ENCODE measurements at regions not wholly inside any gene's neighbourhood (a gene's known extent, or its start where the extent isn't known, plus 50 kb on each side); places are given as distances from the start of the nearest gene placed in this dataset.

DNA sequence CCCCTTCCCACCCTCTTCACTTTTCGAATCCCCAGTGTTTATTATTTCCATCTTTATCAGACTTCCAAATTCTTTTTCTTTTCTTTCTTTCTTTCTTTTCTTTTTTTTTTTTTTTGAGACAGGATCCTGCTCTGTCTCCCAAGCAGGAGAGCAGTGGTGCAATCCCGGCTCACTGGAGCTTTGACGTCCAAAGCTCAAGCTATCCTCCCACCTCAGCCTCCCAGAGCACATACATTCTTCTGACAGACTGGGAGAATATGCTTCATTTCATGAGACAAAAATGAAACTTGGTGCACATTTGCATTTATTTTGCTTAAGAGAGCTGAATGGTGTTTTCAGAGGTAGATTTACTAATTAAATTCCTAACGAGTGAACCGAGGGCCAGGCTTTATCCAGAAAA is 80.1 kb upstream of the FZD8 start:
- CTCF ChIA-PET: no interaction called here
- BruUV-seq (replicated peaks): no TSS peak

DNA sequence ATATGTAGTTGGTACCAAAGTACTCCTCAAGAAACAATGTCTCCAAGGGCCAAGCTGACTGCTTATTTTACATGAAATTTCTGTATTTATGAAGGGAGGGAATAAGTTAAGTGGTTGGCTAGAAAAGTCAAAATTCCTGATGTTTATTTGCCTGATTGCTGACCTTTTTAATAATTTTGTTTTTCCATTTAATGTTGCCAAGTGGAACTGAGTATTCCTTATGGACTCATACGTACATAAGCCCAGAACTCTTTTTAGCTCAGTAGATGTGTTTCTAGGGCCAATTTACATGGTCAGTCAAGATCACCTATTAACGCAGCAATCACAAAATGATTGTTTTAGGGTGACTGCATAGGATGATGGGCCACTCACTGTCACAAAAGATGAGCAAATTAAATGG is 78.3 kb upstream of the FZD8 start:
- H3K4me2 ChIP-seq: no peak overlapping the region
- no peak overlapping the region for H3K4me3 ChIP-seq
- POLR2A ChIA-PET (ENCODE audit: unreplicated experiment): no interaction called here
- H3K27ac ChIP-seq: no peak overlapping the region
- H3K79me2 ChIP-seq (ENCODE audit: low read depth): no peaks in the 10 kb centered on the region
- H3K4me1 ChIP-seq (replicated peaks; ENCODE audit: insufficient read depth): no peaks in the 10 kb centered on the region
- no peak for DNase-seq
- H4K20me1 ChIP-seq (ENCODE audit: insufficient read depth): no peaks in the 10 kb centered on the region
- no peaks in the 10 kb centered on the region for H3K36me3 ChIP-seq (ENCODE audit: low read depth)
- H3F3A ChIP-seq (ENCODE audit: insufficient read depth, low read depth): no peaks in the 10 kb centered on the region
- intact Hi-C loops (cut with micrococcal nuclease; ENCODE audit: unreplicated experiment): no loop called here
- no TSS peak for BruUV-seq (replicated peaks)
- CTCF ChIA-PET: no interaction called here
- no peaks in the 10 kb centered on the region for H3K9me2 ChIP-seq (ENCODE audit: insufficient read depth)
- no peaks in the 10 kb centered on the region for H3K9me3 ChIP-seq (ENCODE audit: insufficient read depth, low read depth)
- no peaks in the 10 kb centered on the region; the same call in 1 of the 2 replicates for H3K27me3 ChIP-seq (ENCODE audit: insufficient read depth, low read depth)
- H2AFZ ChIP-seq: no peak overlapping the region
- TF ChIP-seq EZH2 (IDR thresholded peaks at IDR 0.05; ENCODE audit: low read depth): no peak
- TF ChIP-seq, protein P1, sequence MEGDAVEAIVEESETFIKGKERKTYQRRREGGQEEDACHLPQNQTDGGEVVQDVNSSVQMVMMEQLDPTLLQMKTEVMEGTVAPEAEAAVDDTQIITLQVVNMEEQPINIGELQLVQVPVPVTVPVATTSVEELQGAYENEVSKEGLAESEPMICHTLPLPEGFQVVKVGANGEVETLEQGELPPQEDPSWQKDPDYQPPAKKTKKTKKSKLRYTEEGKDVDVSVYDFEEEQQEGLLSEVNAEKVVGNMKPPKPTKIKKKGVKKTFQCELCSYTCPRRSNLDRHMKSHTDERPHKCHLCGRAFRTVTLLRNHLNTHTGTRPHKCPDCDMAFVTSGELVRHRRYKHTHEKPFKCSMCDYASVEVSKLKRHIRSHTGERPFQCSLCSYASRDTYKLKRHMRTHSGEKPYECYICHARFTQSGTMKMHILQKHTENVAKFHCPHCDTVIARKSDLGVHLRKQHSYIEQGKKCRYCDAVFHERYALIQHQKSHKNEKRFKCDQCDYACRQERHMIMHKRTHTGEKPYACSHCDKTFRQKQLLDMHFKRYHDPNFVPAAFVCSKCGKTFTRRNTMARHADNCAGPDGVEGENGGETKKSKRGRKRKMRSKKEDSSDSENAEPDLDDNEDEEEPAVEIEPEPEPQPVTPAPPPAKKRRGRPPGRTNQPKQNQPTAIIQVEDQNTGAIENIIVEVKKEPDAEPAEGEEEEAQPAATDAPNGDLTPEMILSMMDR (conservative IDR thresholded peaks at IDR 0.05): no peak

More for the DNA sequence above, 80.1 kb upstream of the FZD8 start:
- Histone ChIP-seq H3K27me3 (ENCODE audit: insufficient read depth, low read depth) (no peaks in the 10 kb centered on the region; the same call in none of the 2 replicates), H3K4me3 (no peak overlapping the region), H3K9me3 (ENCODE audit: insufficient read depth, low read depth) (no peaks in the 10 kb centered on the region), H3K36me3 (ENCODE audit: low read depth) (no peaks in the 10 kb centered on the region), H3K4me2 (no peak overlapping the region), H3K4me1 (replicated peaks; ENCODE audit: insufficient read depth) (no peaks in the 10 kb centered on the region), H3F3A (ENCODE audit: insufficient read depth, low read depth) (no peaks in the 10 kb centered on the region), H3K27ac (no peak overlapping the region), H3K9me2 (ENCODE audit: insufficient read depth) (no peaks in the 10 kb centered on the region), H2AFZ (no peak overlapping the region), H3K79me2 (ENCODE audit: low read depth) (no peaks in the 10 kb centered on the region), H4K20me1 (ENCODE audit: insufficient read depth) (no peaks in the 10 kb centered on the region)
- no peak for TF ChIP-seq EZH2 (IDR thresholded peaks at IDR 0.05; ENCODE audit: low read depth)
- TF ChIP-seq, protein P1 (conservative IDR thresholded peaks at IDR 0.05): no peak
- POLR2A ChIA-PET (ENCODE audit: unreplicated experiment): no interaction called here
- no peak for DNase-seq
- intact Hi-C loops (cut with micrococcal nuclease; ENCODE audit: unreplicated experiment): no loop called here

DNA sequence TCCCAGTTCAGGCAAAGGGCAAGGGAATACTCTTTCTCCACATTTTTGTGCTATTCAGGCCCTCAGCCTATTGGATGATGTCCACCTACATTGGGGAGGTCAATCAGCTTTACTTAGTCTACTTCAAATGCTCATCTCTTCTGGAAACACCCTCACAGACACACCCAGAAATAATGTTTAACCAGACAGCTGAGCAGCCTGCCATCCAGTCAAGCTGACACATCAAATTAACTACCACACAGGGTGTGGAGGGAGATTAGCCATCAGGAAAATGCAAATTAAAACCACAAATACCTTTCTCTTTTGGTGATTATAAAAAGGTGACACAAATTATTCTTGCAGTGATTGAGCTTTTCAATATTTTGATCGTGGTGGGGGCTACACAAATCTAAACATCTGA is 74.7 kb upstream of the FZD8 start:
- ChIA-PET POLR2A (ENCODE audit: unreplicated experiment) (no interaction called here), CTCF (interaction anchor here (0.6 kb wide), 1 partner anchor 9 kb away, joined by 3 read pairs; no protein-coding TSS in a partner anchor)
- no peak overlapping the region for H3K27ac ChIP-seq
- no peaks in the 10 kb centered on the region for H3F3A ChIP-seq (ENCODE audit: insufficient read depth, low read depth)
- intact Hi-C loops (cut with micrococcal nuclease; ENCODE audit: unreplicated experiment): no loop called here
- H3K4me1 ChIP-seq (replicated peaks; ENCODE audit: insufficient read depth): no peaks in the 10 kb centered on the region
- TF ChIP-seq EZH2 (IDR thresholded peaks at IDR 0.05; ENCODE audit: low read depth): no peak
- TF ChIP-seq, protein P1 (conservative IDR thresholded peaks at IDR 0.05): no peak
- H4K20me1 ChIP-seq (ENCODE audit: insufficient read depth): no peaks in the 10 kb centered on the region
- H3K79me2 ChIP-seq (ENCODE audit: low read depth): no peaks in the 10 kb centered on the region
- no TSS peak for BruUV-seq (replicated peaks)
- H3K9me2 ChIP-seq (ENCODE audit: insufficient read depth): no peaks in the 10 kb centered on the region
- DNase-seq: no peak
- peaks cover 8% of the 10 kb centered on the region for H3K27me3 ChIP-seq (ENCODE audit: insufficient read depth, low read depth)
- no peaks in the 10 kb centered on the region for H3K36me3 ChIP-seq (ENCODE audit: low read depth)
- no peak overlapping the region for H2AFZ ChIP-seq
- H3K4me2 ChIP-seq: no peak overlapping the region
- H3K9me3 ChIP-seq (ENCODE audit: insufficient read depth, low read depth): no peaks in the 10 kb centered on the region
- H3K4me3 ChIP-seq: no peak overlapping the region
